Peyer's patch (tissue), 4 donors: ENCODE measurements at regions not wholly inside any gene's neighbourhood (a gene's known extent, or its start where the extent isn't known, plus 50 kb on each side); places are given as distances from the start of the nearest gene placed in this dataset.

Source experiments
- POLR2A ChIP-seq, 2 donors: fragments of 450-650 bp; IDR thresholded peaks; one replicate each; pipeline ENCODE4 v1.5.1; 2017; ENCODE audit warnings: antibody characterized with exemption in 2 of 2, mild to moderate bottlenecking in 2 of 2, moderate library complexity in 2 of 2
- TF ChIP-seq, protein P1 (sequence below), 6 experiments: fragments of 450-650 bp in 4 of 6; fragments of 200-600 bp in 2 of 6; sonication (generic) in 1 of 6; IDR thresholded peaks; one replicate each; pipeline ENCODE4 v1.5.1; 2017 to 2019; ENCODE audit warnings: antibody characterized with exemption in 6 of 6, mild to moderate bottlenecking in 3 of 6, moderate library complexity in 1 of 6

DNA sequence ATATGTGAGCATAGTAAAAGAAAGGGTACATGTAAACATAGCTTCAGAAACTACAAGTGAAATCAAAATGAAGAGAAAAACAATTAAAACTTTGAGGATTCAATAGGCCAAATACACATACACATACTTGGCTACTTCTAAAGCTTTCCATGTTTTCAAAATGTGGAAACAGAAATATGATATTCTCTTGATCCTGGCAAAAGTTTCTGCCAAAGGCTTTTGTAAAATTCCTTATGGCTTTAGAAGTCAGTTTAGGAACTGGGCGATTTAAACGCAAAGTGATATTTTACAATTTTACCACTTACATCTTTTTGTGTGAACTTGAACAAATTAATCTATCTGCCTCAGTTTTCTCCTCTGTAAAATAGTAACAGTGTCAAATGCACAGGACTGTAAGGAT is 756.4 kb downstream of the C12orf50 start:
- TF ChIP-seq, protein P1, sequence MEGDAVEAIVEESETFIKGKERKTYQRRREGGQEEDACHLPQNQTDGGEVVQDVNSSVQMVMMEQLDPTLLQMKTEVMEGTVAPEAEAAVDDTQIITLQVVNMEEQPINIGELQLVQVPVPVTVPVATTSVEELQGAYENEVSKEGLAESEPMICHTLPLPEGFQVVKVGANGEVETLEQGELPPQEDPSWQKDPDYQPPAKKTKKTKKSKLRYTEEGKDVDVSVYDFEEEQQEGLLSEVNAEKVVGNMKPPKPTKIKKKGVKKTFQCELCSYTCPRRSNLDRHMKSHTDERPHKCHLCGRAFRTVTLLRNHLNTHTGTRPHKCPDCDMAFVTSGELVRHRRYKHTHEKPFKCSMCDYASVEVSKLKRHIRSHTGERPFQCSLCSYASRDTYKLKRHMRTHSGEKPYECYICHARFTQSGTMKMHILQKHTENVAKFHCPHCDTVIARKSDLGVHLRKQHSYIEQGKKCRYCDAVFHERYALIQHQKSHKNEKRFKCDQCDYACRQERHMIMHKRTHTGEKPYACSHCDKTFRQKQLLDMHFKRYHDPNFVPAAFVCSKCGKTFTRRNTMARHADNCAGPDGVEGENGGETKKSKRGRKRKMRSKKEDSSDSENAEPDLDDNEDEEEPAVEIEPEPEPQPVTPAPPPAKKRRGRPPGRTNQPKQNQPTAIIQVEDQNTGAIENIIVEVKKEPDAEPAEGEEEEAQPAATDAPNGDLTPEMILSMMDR (IDR thresholded peaks at IDR 0.05): no peak
- TF ChIP-seq POLR2A (IDR thresholded peaks at IDR 0.05): no peak
